ENCODE measurements at regions not wholly inside any gene's neighbourhood (a gene's known extent, or its start where the extent isn't known, plus 50 kb on each side); places are given as distances from the start of the nearest gene placed in this dataset.
"Not testable (repeated sequence)": the region's sequence is repeated elsewhere in the genome, so short reads cannot be mapped to it uniquely, and the experiment has no call there.

- TF ChIP-seq CTCF (IDR thresholded peaks at IDR 0.05; ENCODE audit: borderline replicate concordance, extremely low read depth, low read length, poor library complexity, severe bottlenecking); EZH2 (IDR thresholded peaks at IDR 0.05; ENCODE audit: borderline replicate concordance, low read depth, low read length, severe bottlenecking): not testable (repeated sequence)
These were observed 91.0 kb upstream of the GARIN1A start for GRCh38 chr7:128581100-128581499.
